K562 (cell line): ENCODE measurements at regions not wholly inside any gene's neighbourhood (a gene's known extent, or its start where the extent isn't known, plus 50 kb on each side); places are given as distances from the start of the nearest gene placed in this dataset.

Source experiments
- EHMT2 ChIP-seq: fragments of 450-650 bp; IDR thresholded peaks from 2 replicates; pipeline ENCODE4 v1.6.1; 2018; ENCODE audit warnings: antibody characterized with exemption
- HCFC1 ChIP-seq: IDR thresholded peaks from 2 replicates; pipeline ENCODE4 v1.6.1; 2012; ENCODE audit warnings: low read depth, low read length, improper control_type of control experiment
- MTA3 ChIP-seq: fragments of 450-650 bp; formaldehyde crosslinking; IDR thresholded peaks from 2 replicates; pipeline ENCODE4 v1.6.1; 2017; ENCODE audit warnings: mild to moderate bottlenecking, borderline replicate concordance
- PML ChIP-seq: IDR thresholded peaks from 2 replicates; pipeline ENCODE4 v1.6.1; 2012; ENCODE audit warnings: low read length, inconsistent platforms
- TF ChIP-seq, protein P1 (sequence below): fragments of 450-650 bp; IDR thresholded peaks from 2 replicates; pipeline ENCODE4 v1.6.1; 2016; ENCODE audit warnings: borderline replicate concordance
- TF ChIP-seq, protein P2 (sequence below): fragments of 450-650 bp; IDR thresholded peaks from 2 replicates; pipeline ENCODE4 v1.6.1; 2018; ENCODE audit not compliant: partially characterized antibody

DNA sequence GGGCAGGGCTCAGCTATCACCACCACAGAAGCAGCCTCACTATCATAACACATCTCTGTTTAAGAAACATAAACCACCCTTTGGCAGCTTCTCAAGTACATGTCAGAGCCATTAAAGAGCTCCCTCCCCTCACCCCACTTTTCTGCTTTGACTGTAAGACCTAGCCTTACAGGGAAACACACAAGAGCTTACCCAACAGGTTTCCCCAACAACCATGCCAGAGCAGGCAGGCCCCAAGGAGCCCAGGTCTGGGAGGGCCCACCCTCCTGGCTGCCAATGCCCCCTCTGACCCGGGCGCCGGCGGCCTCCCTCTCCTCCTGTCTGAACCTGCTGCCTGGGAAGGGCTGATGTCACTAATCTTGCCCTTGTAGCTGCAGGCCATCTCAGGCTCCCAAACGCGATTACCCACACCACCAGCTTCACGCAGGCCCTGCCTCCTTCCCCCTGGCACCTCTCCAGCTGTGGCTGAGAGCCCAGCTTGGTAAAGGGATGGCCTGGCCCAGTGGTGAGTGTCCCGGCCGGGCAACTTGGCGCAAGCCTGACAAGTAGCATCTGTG, 402.0 kb downstream of the MAFB start (continued):
- TF ChIP-seq, protein P1, sequence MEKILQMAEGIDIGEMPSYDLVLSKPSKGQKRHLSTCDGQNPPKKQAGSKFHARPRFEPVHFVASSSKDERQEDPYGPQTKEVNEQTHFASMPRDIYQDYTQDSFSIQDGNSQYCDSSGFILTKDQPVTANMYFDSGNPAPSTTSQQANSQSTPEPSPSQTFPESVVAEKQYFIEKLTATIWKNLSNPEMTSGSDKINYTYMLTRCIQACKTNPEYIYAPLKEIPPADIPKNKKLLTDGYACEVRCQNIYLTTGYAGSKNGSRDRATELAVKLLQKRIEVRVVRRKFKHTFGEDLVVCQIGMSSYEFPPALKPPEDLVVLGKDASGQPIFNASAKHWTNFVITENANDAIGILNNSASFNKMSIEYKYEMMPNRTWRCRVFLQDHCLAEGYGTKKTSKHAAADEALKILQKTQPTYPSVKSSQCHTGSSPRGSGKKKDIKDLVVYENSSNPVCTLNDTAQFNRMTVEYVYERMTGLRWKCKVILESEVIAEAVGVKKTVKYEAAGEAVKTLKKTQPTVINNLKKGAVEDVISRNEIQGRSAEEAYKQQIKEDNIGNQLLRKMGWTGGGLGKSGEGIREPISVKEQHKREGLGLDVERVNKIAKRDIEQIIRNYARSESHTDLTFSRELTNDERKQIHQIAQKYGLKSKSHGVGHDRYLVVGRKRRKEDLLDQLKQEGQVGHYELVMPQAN: no peak
- no peak for TF ChIP-seq EHMT2
- TF ChIP-seq PML: no peak
- TF ChIP-seq MTA3: no peak
- TF ChIP-seq, protein P2, sequence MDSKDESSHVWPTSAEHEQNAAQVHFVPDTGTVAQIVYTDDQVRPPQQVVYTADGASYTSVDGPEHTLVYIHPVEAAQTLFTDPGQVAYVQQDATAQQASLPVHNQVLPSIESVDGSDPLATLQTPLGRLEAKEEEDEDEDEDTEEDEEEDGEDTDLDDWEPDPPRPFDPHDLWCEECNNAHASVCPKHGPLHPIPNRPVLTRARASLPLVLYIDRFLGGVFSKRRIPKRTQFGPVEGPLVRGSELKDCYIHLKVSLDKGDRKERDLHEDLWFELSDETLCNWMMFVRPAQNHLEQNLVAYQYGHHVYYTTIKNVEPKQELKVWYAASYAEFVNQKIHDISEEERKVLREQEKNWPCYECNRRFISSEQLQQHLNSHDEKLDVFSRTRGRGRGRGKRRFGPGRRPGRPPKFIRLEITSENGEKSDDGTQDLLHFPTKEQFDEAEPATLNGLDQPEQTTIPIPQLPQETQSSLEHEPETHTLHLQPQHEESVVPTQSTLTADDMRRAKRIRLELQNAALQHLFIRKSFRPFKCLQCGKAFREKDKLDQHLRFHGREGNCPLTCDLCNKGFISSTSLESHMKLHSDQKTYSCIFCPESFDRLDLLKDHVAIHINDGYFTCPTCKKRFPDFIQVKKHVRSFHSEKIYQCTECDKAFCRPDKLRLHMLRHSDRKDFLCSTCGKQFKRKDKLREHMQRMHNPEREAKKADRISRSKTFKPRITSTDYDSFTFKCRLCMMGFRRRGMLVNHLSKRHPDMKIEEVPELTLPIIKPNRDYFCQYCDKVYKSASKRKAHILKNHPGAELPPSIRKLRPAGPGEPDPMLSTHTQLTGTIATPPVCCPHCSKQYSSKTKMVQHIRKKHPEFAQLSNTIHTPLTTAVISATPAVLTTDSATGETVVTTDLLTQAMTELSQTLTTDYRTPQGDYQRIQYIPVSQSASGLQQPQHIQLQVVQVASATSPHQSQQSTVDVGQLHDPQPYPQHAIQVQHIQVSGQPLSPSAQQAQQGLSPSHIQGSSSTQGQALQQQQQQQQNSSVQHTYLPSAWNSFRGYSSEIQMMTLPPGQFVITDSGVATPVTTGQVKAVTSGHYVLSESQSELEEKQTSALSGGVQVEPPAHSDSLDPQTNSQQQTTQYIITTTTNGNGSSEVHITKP: no peak
- TF ChIP-seq HCFC1: no peak
